Middle frontal gyrus (tissue), 1 donor: ENCODE measurements at regions not wholly inside any gene's neighbourhood (a gene's known extent, or its start where the extent isn't known, plus 50 kb on each side); places are given as distances from the start of the nearest gene placed in this dataset.
A peak's percentile ranks its signal among the peaks of the same experiment; 100 is the strongest.
"Not testable (repeated sequence)": the region's sequence is repeated elsewhere in the genome, so short reads cannot be mapped to it uniquely, and the experiment has no call there.

Source experiments
- DNase-seq: peaks from one replicate; pipeline ENCODE4 v3.0.0-alpha.2; 2015; ENCODE audit warnings: low spot score; ENCODE audit errors: extremely low spot score

GRCh38 chr4:114087596-114088230 lies 108.3 kb upstream of the ARSJ start:
- DNase-seq, result peak; percentile 27

- DNase-seq, result no peak
These were observed 109.0 kb upstream of the ARSJ start for GRCh38 chr4:114088481-114088880.

GRCh38 chr4:114091546-114091945 lies 112.1 kb upstream of the ARSJ start:
- DNase-seq, result no peak

DNA sequence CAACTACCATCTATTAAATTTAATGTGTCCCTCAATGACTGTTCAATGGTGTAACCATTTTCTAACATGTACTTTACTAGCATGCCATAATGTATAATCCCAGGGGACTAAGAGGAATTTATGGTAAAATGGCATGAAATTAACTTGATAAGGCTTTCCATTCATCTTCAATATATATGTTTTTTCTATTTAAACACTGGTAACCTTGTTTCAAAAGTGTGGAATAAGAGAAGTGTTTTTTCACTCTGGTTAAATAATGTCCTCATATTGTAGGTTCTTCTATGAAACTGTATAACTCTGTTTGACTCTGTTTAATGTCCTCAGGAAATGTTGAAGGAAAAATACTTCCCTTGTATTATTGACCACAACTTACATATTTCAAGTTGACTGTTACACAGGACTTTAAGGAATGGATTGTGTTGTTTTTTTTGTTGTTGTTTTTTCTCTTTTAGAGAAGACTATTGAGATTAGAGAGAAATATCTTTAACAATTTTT lies 113.8 kb upstream of the ARSJ start:
- DNase-seq, result no peak

GRCh38 chr4:114100288-114101031 lies 121.0 kb upstream of the ARSJ start:
- DNase-seq, result no peak

- no peak for DNase-seq
These were observed 124.5 kb upstream of the ARSJ start for GRCh38 chr4:114103908-114104307.

DNA sequence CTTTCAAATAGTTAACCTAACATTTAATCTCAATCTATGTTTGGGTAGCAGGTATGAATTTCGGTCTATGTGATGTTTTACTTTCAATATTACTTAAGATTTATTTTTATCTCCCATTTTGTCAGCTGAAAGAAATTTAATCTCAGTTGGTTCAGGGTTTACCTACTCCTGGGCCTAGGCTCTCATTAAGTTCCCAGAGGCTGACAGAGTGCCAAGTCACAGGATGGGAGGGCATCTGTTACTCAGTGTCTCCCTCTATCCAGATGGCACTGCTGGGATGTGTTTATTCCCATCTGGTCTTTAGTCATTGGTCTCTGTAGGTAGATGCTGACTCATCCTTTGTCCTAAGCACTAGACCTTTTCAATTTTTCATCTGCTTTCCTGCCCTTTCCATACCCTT lies 129.4 kb upstream of the ARSJ start:
- no peak for DNase-seq

GRCh38 chr4:114109776-114110175 lies 130.3 kb upstream of the ARSJ start:
- DNase-seq, result no peak

DNA sequence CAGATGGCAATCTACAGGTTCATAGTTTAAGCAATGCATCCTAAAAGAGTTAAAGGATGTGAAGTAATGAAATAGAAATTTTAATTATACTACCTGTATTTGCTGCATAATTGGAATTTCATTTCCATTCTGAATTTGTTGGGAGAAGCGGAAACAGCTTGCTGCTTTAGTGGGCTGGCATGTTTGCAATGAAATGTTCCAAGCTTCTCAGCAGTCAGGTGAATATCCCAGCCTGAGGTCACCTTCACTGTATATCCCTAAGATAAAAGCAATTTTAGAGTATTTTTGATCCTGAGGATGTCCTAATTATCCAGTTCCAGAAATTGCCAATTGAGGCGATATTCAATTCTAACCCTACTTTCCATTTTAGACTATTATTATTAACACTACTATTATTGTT lies 136.1 kb upstream of the ARSJ start:
- no peak for DNase-seq

GRCh38 chr4:114116861-114117260 lies 137.4 kb upstream of the ARSJ start:
- no peak for DNase-seq

DNA sequence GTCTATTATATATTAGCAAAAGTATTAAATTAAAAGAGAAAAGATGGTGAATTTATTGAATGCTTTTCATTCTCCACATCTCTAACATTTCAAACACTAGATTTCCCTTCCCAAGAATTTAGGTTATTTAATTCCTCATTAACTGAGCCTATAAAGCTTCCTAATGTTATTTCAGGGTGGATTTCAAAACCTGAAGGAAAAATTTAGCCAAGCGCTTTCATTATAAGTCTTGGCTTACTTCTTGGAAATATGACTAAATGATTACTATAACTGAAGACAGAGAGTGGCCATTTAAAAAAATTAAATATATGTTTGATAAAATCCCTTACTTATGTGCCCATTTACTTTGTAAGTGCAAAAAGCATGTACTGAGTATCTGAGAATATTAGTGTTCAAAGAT lies 141.8 kb upstream of the ARSJ start:
- DNase-seq, result no peak

- DNase-seq, result no peak
These were observed 152.8 kb upstream of the ARSJ start for GRCh38 chr4:114132199-114132598.

- no peak for DNase-seq
These were observed 153.4 kb upstream of the ARSJ start for GRCh38 chr4:114132830-114133229.

GRCh38 chr4:114136069-114136468 lies 156.6 kb upstream of the ARSJ start:
- no peak for DNase-seq

- DNase-seq, result no peak
These were observed 158.5 kb upstream of the ARSJ start for GRCh38 chr4:114137984-114138383.

GRCh38 chr4:114146947-114147618 lies 167.6 kb upstream of the ARSJ start:
- DNase-seq, result no peak

- DNase-seq, result not testable (repeated sequence)
These were observed 168.3 kb upstream of the ARSJ start for GRCh38 chr4:114147619-114148208.

GRCh38 chr4:114148372-114149070 lies 169.1 kb upstream of the ARSJ start:
- DNase-seq, result not testable (repeated sequence)

- no peak for DNase-seq
These were observed 176.9 kb upstream of the ARSJ start for GRCh38 chr4:114156371-114156770.

GRCh38 chr4:114161809-114162208 lies 182.4 kb upstream of the ARSJ start:
- DNase-seq, result no peak

- no peak for DNase-seq
These were observed 183.6 kb upstream of the ARSJ start for GRCh38 chr4:114163051-114163450.
